BLaER1 treated with 17β-estradiol and CSF1 and Interleukin-3, amounts not matched to agents 10 nM and 100 nM (cell line): ENCODE measurements at regions not wholly inside any gene's neighbourhood (a gene's known extent, or its start where the extent isn't known, plus 50 kb on each side); places are given as distances from the start of the nearest gene placed in this dataset.

Experiments
- H3K27ac ChIP-seq, 11 experiments: shearing (Covaris generic); formaldehyde crosslinking; 2 replicates each; pipeline ENCODE4 v1.8.1; 2022
- H3K27me3 ChIP-seq, 11 experiments: shearing (Covaris generic); formaldehyde crosslinking; 2 replicates each; pipeline ENCODE4 v1.8.1; 2022
- H3K36me3 ChIP-seq, 11 experiments: shearing (Covaris generic); formaldehyde crosslinking; 2 replicates each; pipeline ENCODE4 v1.8.1; 2022
- H3K4me1 ChIP-seq, 10 experiments: shearing (Covaris generic); formaldehyde crosslinking; 2 replicates each; pipeline ENCODE4 v1.8.1; 2022
- H3K4me2 ChIP-seq, 11 experiments: shearing (Covaris generic); formaldehyde crosslinking; 2 replicates each; pipeline ENCODE4 v1.8.1; 2022
- H3K4me3 ChIP-seq, 10 experiments: shearing (Covaris generic); formaldehyde crosslinking; 2 replicates each; pipeline ENCODE4 v1.8.1; 2022
- H3K9ac ChIP-seq, 11 experiments: shearing (Covaris generic); formaldehyde crosslinking; 2 replicates each; pipeline ENCODE4 v1.8.1; 2022
- H3K9me3 ChIP-seq, 11 experiments: shearing (Covaris generic); formaldehyde crosslinking; replicated peaks in 1 of 11; 2 replicates each; pipeline ENCODE4 v1.8.1; 2022
- H4K20me1 ChIP-seq, 11 experiments: shearing (Covaris generic); formaldehyde crosslinking; 2 replicates each; pipeline ENCODE4 v1.8.1; 2022
- Cebpa-rat ChIP-seq, 11 experiments: shearing (Covaris generic); IDR thresholded peaks; 2 replicates each; pipeline ENCODE4 v1.8.1; 2022

- H3K4me1 ChIP-seq, result peaks cover 0 to 24% (median 16%) of the 10 kb centered on the region in 10 experiments; a peak in 14 of 20 replicates
- H3K36me3 ChIP-seq, result no peaks in the 10 kb centered on the region
- H3K27ac ChIP-seq, result no peak overlapping the region
- no peak overlapping the region for H3K4me2 ChIP-seq
- H3K4me3 ChIP-seq, result no peak overlapping the region
- no peak overlapping the region for H3K9ac ChIP-seq
- no peak for TF ChIP-seq Cebpa-rat (IDR thresholded peaks at IDR 0.05)
- no peaks in the 10 kb centered on the region for H3K9me3 ChIP-seq
- no peaks in the 10 kb centered on the region for H3K27me3 ChIP-seq
- H4K20me1 ChIP-seq, result no peaks in the 10 kb centered on the region
Measured at GRCh38 chr2:733001-733400, 55.8 kb upstream of the TMEM18 start.

- H3K4me2 ChIP-seq, result no peak overlapping the region
- H3K36me3 ChIP-seq, result no peaks in the 10 kb centered on the region
- H3K9ac ChIP-seq, result no peak overlapping the region
- H3K9me3 ChIP-seq, result no peaks in the 10 kb centered on the region
- peaks cover 3 to 33% (median 21%) of the 10 kb centered on the region in 10 experiments; a peak in 14 of 20 replicates for H3K4me1 ChIP-seq
- H4K20me1 ChIP-seq, result no peaks in the 10 kb centered on the region
- no peak for TF ChIP-seq Cebpa-rat (IDR thresholded peaks at IDR 0.05)
- no peak overlapping the region for H3K4me3 ChIP-seq
- no peak overlapping the region for H3K27ac ChIP-seq
- H3K27me3 ChIP-seq, result no peaks in the 10 kb centered on the region
Measured at GRCh38 chr2:731711-732110, 54.5 kb upstream of the TMEM18 start.

- Histone ChIP-seq H3K4me3 (no peak overlapping the region), H3K4me1 (peaks cover 7 to 27% (median 18%) of the 10 kb centered on the region in 10 experiments; a peak in 19 of 20 replicates), H3K36me3 (no peaks in the 10 kb centered on the region), H3K9ac (no peak overlapping the region), H3K4me2 (peak overlapping the region in 7 of 11 experiments; percentile 26 to 56 (median 34); a peak in 9 of 22 replicates), H4K20me1 (no peaks in the 10 kb centered on the region), H3K9me3 (no peaks in the 10 kb centered on the region), H3K27ac (no peak overlapping the region), H3K27me3 (no peaks in the 10 kb centered on the region)
- TF ChIP-seq Cebpa-rat (IDR thresholded peaks at IDR 0.05), result no peak
Measured at GRCh38 chr2:729376-729861, 52.2 kb upstream of the TMEM18 start.

- Histone ChIP-seq H3K4me1 (peaks cover 7 to 27% (median 18%) of the 10 kb centered on the region in 10 experiments; a peak in 19 of 20 replicates), H3K36me3 (no peaks in the 10 kb centered on the region), H3K27ac (no peak overlapping the region), H4K20me1 (no peaks in the 10 kb centered on the region), H3K4me2 (0 out of 22 replicates have a peak overlapping the region, but pooled peaks of 1 of the 11 experiments have one; percentile 15), H3K27me3 (no peaks in the 10 kb centered on the region), H3K9ac (no peak overlapping the region), H3K9me3 (no peaks in the 10 kb centered on the region), H3K4me3 (no peak overlapping the region)
- no peak for TF ChIP-seq Cebpa-rat (IDR thresholded peaks at IDR 0.05)
Measured at GRCh38 chr2:728165-728564, 51.0 kb upstream of the TMEM18 start.

- TF ChIP-seq Cebpa-rat (IDR thresholded peaks at IDR 0.05), result no peak
- H3K27me3 ChIP-seq, result no peaks in the 10 kb centered on the region
- no peak overlapping the region for H3K4me3 ChIP-seq
- no peak overlapping the region for H3K9ac ChIP-seq
- H4K20me1 ChIP-seq, result no peaks in the 10 kb centered on the region
- peaks cover 7 to 27% (median 18%) of the 10 kb centered on the region in 10 experiments; a peak in 19 of 20 replicates for H3K4me1 ChIP-seq
- no peaks in the 10 kb centered on the region for H3K9me3 ChIP-seq
- no peaks in the 10 kb centered on the region for H3K36me3 ChIP-seq
- no peak overlapping the region for H3K27ac ChIP-seq
- H3K4me2 ChIP-seq, result peak overlapping the region in 3 of 11 experiments; percentile 5 to 18 (median 15); a peak in 5 of 22 replicates
Measured at GRCh38 chr2:727071-727470, 49.9 kb upstream of the TMEM18 start.
